ENCODE measurements at regions not wholly inside any gene's neighbourhood (a gene's known extent, or its start where the extent isn't known, plus 50 kb on each side); places are given as distances from the start of the nearest gene placed in this dataset.

DNA sequence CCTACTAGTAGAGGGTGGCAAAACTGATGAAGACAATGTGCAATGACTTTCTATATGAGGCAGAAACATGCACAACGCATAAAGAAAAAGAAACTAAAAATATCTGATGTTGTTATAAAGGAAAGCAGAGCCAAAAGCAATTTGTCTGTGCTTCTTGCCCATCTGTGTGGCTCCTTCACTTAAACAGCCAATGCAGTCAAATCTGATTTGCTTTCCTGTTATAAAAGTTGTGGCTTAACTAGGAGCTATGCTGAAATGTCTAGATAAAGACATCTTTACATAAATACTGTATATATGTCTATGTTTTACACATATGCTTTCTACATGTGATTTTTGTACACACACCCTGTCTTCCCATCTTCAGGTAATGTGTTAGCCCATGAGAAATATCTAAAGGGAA lies 508.2 kb downstream of the CETN3 start:
- POLR2A ChIA-PET (ENCODE audit: partially characterized antibody): no interaction called here
- Histone ChIP-seq H3K4me3 (ENCODE audit: extremely low read depth in 1 of 4, insufficient read depth in 2 of 4, low read depth in 3 of 4, low read length in 4 of 4) (no peak overlapping the region), H2BK20ac (ENCODE audit: low read length) (no peak overlapping the region), H4K91ac (replicated peaks; ENCODE audit: insufficient read length, low read length) (no peak overlapping the region), H3K4me2 (ENCODE audit: insufficient read depth in 1 of 2, low read depth in 2 of 2, low read length in 2 of 2) (no peak overlapping the region), H4K20me1 (replicated peaks in 1 of 2; ENCODE audit: control insufficient read depth in 1 of 2, insufficient read depth in 2 of 2, low read length in 2 of 2) (no peaks in the 10 kb centered on the region), H3K9ac (replicated peaks in 1 of 4; ENCODE audit: extremely low read depth in 1 of 4, low read depth in 3 of 4, low read length in 3 of 4) (no peak overlapping the region), H2BK120ac (replicated peaks; ENCODE audit: low read depth, low read length) (no peak overlapping the region), H3K56ac (replicated peaks; ENCODE audit: insufficient read length, low read depth, low read length) (no peak overlapping the region), H3K14ac (ENCODE audit: insufficient read length) (no peak overlapping the region), H3K27ac (ENCODE audit: low read depth, low read length) (no peak overlapping the region), H4K8ac (ENCODE audit: extremely low read depth, insufficient read depth, low read length) (no peak overlapping the region), H3K27me3 (replicated peaks in 1 of 4; ENCODE audit: control insufficient read depth in 3 of 4, extremely low read depth in 1 of 4, insufficient read depth in 3 of 4, low read length in 3 of 4) (no peaks in the 10 kb centered on the region), H3K79me1 (ENCODE audit: low read depth, low read length) (no peaks in the 10 kb centered on the region), H2AK5ac (ENCODE audit: low read depth, low read length) (no peak overlapping the region), H3K23me2 (ENCODE audit: low read depth, low read length) (no peaks in the 10 kb centered on the region), H3K23ac (ENCODE audit: insufficient read length) (no peak overlapping the region), H2BK12ac (ENCODE audit: low read depth, low read length) (no peak overlapping the region), H3K18ac (ENCODE audit: extremely low read depth, low read length) (no peak overlapping the region), H2BK5ac (ENCODE audit: low read depth, low read length) (no peak overlapping the region), H3K79me2 (ENCODE audit: control insufficient read depth in 1 of 2, insufficient read depth in 2 of 2, low read length in 2 of 2) (no peaks in the 10 kb centered on the region), H3K4me1 (replicated peaks in 1 of 4; ENCODE audit: control insufficient read depth in 3 of 4, insufficient read depth in 4 of 4, low read length in 3 of 4) (no peaks in the 10 kb centered on the region), H3K36me3 (ENCODE audit: control insufficient read depth in 2 of 4, insufficient read depth in 4 of 4, low read length in 3 of 4) (no peaks in the 10 kb centered on the region), H3K4ac (replicated peaks; ENCODE audit: insufficient read length, low read depth, low read length) (no peak overlapping the region), H4K5ac (ENCODE audit: insufficient read length, low read depth, low read length) (no peak overlapping the region), H2BK15ac (ENCODE audit: low read length) (no peak overlapping the region), H3K9me3 (ENCODE audit: insufficient read depth in 2 of 2, low read depth in 1 of 2, low read length in 1 of 2) (0 out of 4 replicates have a peak, but pooled peaks cover 0 to under 1% of the 10 kb centered on the region in 2 experiments), H2AFZ (ENCODE audit: low read length) (no peak overlapping the region)
- 100% methylated on average over 1 of the region's 1 CpG; no CpG with 5 or more reads in 1 of the 2 experiments for WGBS, 2 experiments (ENCODE audit: extremely low coverage in 1 of 2, insufficient coverage in 1 of 2, insufficient read length in 1 of 2, insufficient replicate concordance in 2 of 2, low coverage in 1 of 2, low lambda C conversion rate in 2 of 2, missing lambda C conversion rate in 1 of 2)
- CTCF ChIA-PET (ENCODE audit: partially characterized antibody): no interaction called here
- no peak for DNase-seq (ENCODE audit: low read depth in 1 of 2, low spot score in 2 of 2)
- no peak for FAIRE-seq
- no peak for TF ChIP-seq TAF1 (IDR thresholded peaks at IDR 0.05; ENCODE audit: low read depth, low read length)
- TF ChIP-seq SIN3A (conservative IDR thresholded peaks at IDR 0.05 in 1 of 2, IDR thresholded peaks at IDR 0.05 in 1 of 2; ENCODE audit: low read depth in 1 of 2, low read length in 2 of 2): no peak
- TF ChIP-seq ZNF274 (IDR thresholded peaks at IDR 0.05; ENCODE audit: borderline replicate concordance, extremely low read depth, low read length): no peak
- no peak for TF ChIP-seq JUND (IDR thresholded peaks at IDR 0.05; ENCODE audit: low read length)
- no peak for TF ChIP-seq BACH1 (IDR thresholded peaks at IDR 0.05; ENCODE audit: low read length)
- no peak for TF ChIP-seq NANOG (IDR thresholded peaks at IDR 0.05; ENCODE audit: insufficient read depth, low read depth, low read length, poor library complexity, severe bottlenecking)
- no peak for TF ChIP-seq CTBP2 (IDR thresholded peaks at IDR 0.05; ENCODE audit: borderline replicate concordance, insufficient read depth, insufficient read length, low read length)
- no peak for TF ChIP-seq POU5F1 (IDR thresholded peaks at IDR 0.05; ENCODE audit: low read depth, low read length)
- no peak for TF ChIP-seq NRF1 (IDR thresholded peaks at IDR 0.05; ENCODE audit: low read depth, low read length)
- no peak for TF ChIP-seq HDAC6 (IDR thresholded peaks at IDR 0.05; ENCODE audit: low read depth, low read length)
- no peak for TF ChIP-seq GABPA (IDR thresholded peaks at IDR 0.05; ENCODE audit: borderline replicate concordance, insufficient read depth, low read length)
- no peak for TF ChIP-seq CREB1 (IDR thresholded peaks at IDR 0.05)
- TF ChIP-seq PHF8 (conservative IDR thresholded peaks at IDR 0.05; ENCODE audit: low read depth, low read length): no peak
- no peak for TF ChIP-seq SP2 (IDR thresholded peaks at IDR 0.05; ENCODE audit: low read length)
- TF ChIP-seq POLR2A (IDR thresholded peaks at IDR 0.05; ENCODE audit: control extremely low read depth in 1 of 2, low read depth in 2 of 2, low read length in 2 of 2): no peak
- no peak for TF ChIP-seq EP300 (IDR thresholded peaks at IDR 0.05; ENCODE audit: borderline replicate concordance in 1 of 2, low read depth in 2 of 2, low read length in 2 of 2)
